ENCODE measurements at regions not wholly inside any gene's neighbourhood (a gene's known extent, or its start where the extent isn't known, plus 50 kb on each side); places are given as distances from the start of the nearest gene placed in this dataset.

GRCh38 chr14:101025696-101026095 lies 122.2 kb upstream of the RTL1 start:
- DNase-seq (ENCODE audit: low spot score): no peak

DNA sequence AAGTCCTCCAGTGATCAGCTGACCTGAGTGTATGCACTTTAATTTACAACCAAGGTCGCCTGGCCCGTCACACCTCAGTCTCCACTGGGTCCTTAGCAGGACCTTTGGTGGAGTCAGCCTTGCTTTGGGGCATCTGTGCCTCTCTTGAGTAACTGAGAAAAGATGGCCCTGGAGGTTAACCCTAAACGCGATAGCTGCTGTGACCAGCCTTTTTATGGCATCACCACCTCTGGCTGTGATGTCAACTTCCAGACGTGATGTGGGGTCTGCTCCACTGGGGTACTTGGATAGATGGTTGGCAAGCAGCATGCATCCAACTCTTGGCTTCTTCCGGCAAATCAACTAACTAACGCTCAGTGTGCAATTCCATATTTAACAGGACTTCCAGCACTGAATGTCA lies 122.8 kb upstream of the RTL1 start:
- no peak for DNase-seq (ENCODE audit: low spot score)

- no peak for DNase-seq (ENCODE audit: low spot score)
Observed at GRCh38 chr14:101027291-101027690, 123.8 kb upstream of the RTL1 start.

DNA sequence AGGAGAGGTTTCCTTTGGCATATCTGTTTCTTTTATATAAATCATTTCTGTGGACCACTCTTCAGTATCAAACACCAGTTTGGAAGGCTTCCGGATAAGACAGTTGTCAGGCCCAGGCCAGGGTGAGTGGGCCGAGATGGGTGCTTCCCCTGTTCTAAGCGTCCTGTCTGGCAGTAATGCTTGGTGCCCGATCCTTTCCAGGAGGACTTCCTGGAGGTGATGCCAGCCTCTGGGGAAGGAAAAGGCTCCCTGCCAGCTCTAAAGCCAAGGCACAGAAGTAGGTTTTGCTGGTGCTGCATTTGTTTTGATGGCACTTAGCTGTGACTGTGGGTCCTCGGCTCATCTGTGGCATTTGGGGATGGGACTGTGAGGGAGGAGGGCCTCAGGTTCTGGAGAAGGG lies 124.4 kb upstream of the RTL1 start:
- no peak for DNase-seq (ENCODE audit: low spot score)

DNA sequence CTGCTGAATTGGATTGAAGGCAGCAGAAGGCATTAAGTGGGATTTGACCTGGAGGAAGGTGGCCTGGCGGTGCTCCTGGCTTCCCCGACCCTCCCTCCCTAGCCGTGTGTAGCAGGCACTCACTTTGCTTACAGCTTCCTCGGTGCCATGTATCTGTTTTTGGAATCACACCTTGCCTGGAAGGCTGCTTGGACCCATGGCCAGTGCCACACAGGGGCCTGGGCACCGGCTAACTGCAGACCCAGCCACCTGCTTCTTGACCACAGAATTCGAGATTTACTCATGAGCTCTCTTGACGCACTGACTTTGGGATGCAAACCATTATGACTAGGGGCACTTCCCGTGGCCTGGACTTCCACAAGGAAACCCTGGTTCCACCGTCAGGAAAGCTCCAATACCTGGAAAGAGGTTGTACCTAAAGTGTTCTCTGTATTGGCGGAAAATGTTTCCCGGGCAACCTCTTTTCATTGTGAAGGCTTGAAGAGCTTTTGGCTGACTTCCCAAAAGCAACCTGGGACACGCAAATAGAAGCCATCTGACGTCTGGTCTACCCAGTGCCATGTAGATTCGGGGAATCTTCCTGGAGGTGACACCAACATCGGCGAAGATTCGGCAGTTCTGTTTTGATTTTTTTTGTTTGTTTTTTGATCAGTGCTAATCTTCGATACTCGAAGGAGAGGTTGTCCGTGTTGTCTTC lies 125.6 kb upstream of the RTL1 start:
- no peak for DNase-seq (ENCODE audit: low spot score)

DNA sequence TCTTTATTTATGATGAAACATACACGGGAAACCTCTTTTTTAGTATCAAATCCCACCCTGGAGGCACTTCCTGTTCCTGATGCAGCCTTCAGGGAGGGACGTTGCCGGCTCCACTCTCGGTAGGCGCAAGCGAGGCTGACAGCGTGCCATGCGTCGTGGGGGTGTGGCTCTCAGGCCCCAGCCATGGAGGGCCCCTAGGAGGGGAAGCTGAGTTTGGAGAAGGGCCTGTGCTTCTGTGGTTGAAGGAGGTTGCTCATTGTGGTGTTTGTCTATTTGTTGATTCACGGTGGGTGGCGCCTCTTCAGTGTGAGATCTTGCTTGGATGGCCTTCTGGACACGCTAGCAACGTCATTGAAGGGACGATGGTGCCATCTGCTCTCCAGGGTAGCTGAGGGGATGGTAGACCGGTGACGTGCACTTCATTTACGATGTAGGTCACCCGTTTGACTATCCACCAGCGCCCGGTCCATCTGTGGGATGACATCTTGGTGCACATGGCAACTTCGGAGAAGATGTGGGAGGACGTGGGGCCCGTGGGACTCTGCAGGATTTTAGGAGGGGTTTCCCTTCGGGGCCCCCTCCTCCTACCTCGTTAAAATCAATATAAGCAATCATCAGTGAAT lies 126.3 kb upstream of the RTL1 start:
- DNase-seq (ENCODE audit: low spot score): no peak

DNA sequence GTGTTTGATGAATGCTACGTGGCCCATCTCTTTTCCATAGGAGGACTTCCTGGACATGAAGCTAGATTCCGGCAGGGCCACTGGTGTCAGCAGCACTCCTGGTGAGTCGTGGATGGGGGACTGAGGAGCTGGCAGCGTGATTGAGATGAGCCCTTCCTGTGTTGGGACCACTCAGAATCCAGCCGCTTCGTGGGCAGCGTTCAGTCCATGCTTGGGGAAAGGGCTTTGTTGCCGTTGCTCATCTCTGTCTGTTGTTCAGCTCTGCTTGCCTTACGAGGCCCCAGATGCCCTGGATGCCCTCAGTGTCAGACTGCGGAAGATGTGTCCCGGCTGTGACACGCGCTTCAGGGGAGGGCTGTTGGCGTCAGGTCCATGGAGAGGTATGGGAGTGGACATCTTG lies 127.1 kb upstream of the RTL1 start:
- no peak for DNase-seq (ENCODE audit: low spot score)

DNA sequence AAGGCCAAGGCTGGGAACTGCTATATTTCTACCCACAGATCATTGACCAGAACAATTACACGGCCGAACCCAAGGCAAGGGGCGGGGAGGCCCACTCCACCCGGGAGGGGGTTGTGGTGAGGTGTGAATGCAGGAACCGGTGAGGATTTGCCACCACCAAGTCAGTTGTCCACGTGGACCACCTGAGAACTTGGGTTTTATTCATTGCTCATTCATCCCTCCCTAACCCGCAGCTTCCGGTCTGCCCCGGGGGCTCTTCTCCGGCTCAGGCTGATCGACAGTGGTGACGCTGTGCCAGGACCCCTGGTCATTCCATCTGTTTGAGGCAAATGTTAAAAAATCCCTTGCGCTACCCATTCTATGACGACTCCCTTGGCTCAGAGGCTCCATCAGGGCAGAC lies 127.7 kb upstream of the RTL1 start:
- no peak for DNase-seq (ENCODE audit: low spot score)

- DNase-seq (ENCODE audit: low spot score): no peak
Observed at GRCh38 chr14:101031721-101032120, 128.2 kb upstream of the RTL1 start.

DNA sequence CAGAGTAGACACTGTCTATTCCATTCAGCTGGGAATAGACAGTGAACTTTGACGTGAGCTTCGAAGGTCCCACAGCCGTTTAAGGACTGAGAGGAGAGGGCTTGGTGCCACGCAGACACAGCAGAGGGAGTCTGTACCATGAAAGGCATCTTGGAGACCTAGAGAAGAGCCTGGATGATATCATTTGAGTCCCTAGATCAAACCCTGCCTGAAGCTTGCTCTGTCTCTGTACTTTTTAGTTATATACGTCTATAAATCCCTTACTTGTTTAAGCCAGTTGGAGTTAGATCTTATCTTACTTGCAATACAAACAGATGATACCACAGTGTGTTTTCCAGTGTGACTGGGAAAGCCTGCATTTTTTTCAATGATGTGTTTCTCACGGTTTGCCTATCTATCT lies 128.9 kb upstream of the RTL1 start:
- no peak for DNase-seq (ENCODE audit: low spot score)

GRCh38 chr14:101033006-101033405 lies 129.5 kb upstream of the RTL1 start:
- no peak for DNase-seq (ENCODE audit: low spot score)

GRCh38 chr14:101033446-101034165 lies 130.1 kb upstream of the RTL1 start:
- DNase-seq (ENCODE audit: low spot score): no peak

DNA sequence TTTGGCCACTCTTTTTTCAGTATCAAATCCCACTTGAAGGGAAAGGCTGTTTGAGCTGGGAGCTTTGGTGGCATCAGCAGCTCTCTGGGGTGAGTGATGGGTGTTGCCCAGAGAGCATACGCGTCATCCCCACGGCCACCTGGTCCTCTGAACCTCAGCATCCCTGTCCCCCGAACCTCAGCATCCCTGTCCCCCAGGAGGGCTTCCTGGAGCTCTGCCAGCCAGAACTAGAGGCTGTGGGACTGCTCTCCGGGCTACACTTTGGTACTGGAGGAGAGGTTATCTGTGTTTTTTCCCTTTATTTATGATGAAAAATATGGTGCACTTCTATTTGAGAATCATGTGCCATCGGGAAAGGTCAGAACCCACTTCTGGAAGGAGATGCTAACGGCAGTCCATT lies 131.5 kb upstream of the RTL1 start:
- no peak for DNase-seq (ENCODE audit: low spot score)

- DNase-seq (ENCODE audit: low spot score): no peak
Observed at GRCh38 chr14:101035466-101036225, 132.1 kb upstream of the RTL1 start.

- DNase-seq (ENCODE audit: low spot score): no peak
Observed at GRCh38 chr14:101037021-101037817, 133.7 kb upstream of the RTL1 start.

DNA sequence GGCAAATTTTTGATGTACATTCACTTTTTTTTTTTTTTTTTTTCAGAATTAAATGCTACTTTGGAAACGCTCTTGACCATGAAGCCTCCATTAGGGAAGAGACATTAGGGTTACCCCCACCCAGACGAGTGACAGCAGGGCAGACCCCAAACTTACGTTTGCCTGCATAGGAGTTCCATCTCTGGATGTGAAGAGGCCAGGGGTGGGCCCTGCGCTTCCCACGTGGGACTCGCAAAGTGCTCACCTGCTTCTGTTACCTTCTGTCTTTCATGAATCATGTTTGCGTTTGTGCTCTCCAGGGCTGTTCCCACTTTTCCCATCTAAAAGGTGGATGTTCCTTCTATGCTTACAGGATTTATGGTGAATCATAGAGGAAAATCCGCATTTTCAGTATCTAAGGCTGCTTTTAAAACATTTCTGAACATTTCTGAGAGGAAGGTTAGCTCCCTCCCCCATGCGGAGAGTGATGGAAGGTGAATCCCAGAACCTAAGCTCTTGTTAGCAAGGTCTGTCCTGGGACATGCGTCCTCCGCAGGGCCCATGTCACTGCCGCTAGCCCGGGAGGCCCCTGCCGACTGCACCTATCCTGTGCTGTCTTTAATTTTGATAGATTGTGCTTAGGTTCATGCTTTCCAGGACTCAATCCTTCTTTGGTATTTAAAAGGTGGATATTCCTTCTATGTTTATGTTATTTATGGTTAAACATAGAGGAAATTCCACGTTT lies 135.7 kb upstream of the RTL1 start:
- no peak for DNase-seq (ENCODE audit: low spot score)

- no peak for DNase-seq (ENCODE audit: low spot score)
Observed at GRCh38 chr14:101039755-101040138, 136.2 kb upstream of the RTL1 start.

DNA sequence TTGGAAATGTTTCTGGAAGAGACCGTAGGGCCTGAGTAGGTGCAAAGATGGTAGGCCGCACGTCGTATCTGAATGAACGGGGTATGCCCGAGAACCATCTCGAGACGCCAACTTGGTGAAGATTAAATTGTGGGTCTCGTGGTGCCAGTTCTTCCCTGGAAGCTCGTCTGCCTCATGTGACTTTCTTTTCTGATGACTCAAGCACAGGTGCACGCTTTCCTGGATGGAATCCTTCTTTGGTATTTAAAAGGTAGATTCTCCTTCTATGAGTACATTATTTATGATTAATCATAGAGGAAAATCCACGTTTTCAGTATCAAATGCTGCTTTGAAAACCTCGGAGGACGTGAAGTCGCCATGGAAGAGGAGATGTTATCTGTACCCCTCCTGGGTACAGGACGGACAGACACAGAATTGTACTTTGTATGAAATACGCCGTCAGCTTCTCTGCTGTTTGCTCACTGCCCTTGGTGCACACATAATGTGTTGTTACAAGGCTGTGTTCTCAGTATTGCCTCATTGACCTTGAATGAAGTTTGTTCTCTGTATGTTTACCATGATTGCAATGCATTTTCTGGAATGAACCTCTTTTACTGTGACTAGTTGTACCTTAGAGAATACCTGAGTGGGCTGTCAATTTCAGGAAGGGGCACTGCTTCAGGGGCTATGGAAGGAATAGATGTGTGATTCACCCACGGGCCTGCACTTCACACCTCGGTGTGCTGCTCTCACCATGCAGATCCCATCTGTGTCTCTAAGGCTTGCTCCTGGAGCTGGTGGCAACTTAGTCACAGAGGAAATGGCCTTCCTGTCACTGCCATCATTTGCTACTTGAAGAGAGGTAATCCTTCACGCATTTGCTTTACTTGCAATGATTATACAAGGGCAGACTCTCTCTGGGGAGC lies 137.3 kb upstream of the RTL1 start:
- no peak for DNase-seq (ENCODE audit: low spot score)

DNA sequence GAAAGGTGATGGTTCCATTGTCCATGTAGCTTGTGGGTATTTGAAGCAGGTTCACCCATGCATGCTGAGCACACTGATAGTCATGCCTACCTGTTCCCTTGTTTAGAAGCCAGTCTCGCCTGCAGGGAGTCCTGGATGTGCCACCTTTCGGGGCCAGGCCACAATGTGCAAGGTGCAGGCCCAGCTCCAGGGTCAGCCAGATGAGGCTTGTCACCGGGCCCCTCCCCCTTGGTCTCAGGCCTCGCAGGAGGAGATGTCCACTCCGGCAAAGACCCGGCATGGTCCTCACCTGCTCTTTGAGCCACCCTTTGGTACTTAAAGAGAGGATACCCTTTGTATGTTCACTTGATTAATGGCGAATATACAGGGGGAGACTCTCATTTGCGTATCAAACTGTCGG lies 140.4 kb upstream of the RTL1 start:
- no peak for DNase-seq (ENCODE audit: low spot score)

GRCh38 chr14:101044741-101045140 lies 141.2 kb upstream of the RTL1 start:
- no peak for DNase-seq (ENCODE audit: low spot score)

Data from H4 (cell line).